NCI-H446 treated with DMSO at 0.1 percent for 48 hours (cell line): ENCODE measurements at regions not wholly inside any gene's neighbourhood (a gene's known extent, or its start where the extent isn't known, plus 50 kb on each side); places are given as distances from the start of the nearest gene placed in this dataset.
"Not testable (repeated sequence)": the region's sequence is repeated elsewhere in the genome, so short reads cannot be mapped to it uniquely, and the experiment has no call there.

ENCODE experiments used
- DNase-seq: peaks from one replicate; lab custom pipeline; 2025; lab: John Stamatoyannopoulos, UW

DNA sequence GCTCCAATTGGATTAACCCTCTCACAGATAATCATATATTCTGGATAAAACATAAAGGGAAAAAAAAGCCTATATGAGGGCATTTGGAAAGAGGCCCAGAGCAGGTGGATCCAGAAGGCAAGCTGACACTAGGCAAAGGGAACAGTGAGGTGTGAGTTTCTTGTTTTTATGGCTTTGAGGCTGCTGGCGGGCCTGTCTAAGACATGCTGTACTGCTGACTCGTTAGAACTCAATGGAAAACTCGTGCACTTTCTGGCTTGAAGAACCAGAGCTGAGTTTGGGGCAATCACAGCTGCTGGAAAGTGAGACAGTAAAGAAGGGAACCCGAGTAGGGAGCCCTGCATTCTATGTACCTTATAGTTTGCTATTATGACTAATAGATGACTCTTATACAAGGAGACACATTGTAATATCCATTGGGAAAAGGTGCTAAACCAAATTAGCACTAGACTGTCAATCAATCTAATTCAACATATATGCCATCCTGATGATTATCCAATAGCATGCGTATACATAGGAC lies 637.1 kb downstream of the GATA3 start:
- no peak for DNase-seq

DNA sequence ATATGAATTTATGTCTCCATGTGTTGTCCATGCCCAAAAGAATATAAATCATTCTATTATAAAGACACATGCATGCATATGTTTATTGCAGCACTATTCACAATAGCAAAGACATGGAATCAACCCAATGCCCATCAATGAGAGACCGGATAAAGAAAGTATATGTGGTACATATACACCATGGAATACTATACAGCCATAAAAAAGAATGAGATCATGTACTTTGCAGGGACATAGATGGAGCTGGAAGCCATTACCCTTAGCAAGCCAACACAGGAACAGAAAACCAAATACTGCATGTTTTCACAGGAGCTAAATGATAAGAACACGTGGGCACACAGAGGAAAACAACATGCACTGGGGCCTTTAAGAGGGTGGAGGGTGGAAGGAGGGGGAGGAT lies 639.1 kb downstream of the GATA3 start:
- DNase-seq = not testable (repeated sequence)

DNA sequence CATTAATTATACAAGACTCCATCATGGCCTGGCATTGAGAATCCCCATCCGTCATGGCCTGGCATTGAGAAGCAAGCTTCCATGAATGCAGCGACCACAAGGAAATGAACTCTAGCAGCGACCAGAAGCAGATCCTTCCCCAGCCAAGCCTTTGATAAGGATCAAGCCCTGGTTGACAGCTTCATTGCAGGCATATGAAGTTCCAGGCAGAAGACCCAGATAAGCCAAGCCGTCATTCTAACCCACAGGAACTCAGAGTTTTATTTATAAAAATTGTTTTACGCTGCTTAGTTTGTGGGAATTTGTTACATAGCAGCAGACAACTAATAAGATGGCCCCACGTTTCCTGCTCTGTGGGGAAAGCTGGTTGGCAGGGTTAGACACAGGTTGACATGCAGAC lies 642.3 kb downstream of the GATA3 start:
- no peak for DNase-seq

DNA sequence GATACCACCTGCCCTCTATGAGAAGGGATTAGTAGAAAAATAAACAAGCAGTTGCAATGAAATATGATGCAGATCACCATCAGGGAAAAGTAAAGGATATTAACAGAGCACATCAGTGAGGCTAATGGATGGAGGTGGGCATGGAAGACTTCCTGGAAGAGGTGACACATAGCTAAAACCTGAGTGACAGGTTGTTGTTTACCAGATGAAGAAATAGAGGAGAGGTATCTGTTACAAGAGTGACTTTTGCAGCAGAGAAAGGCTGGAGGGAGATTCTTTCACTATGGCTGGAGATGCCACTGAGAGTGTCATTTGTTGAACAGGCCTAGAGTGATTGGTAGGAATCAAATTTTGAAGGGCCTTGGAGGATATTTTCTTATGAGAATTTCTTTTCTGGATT lies 646.2 kb downstream of the GATA3 start:
- DNase-seq = no peak

DNA sequence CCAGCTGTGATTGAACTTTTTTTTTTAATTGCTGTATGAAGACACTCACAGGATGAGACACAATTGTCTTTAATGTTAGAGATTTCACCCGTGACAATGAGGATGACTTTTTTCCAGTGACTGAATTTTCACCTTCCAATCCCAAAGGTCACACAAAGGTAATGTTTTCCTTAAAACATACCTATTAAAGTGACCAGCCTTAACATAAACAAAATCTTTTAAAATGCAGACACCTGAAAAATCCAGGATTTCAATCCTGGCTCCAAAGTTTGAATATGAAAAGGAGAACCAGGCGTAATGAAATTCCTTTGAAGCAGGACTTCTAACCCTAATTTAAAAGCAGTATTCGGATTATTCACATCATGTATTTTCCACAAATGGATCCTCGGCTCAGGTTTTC lies 647.7 kb downstream of the GATA3 start:
- DNase-seq = no peak

DNA sequence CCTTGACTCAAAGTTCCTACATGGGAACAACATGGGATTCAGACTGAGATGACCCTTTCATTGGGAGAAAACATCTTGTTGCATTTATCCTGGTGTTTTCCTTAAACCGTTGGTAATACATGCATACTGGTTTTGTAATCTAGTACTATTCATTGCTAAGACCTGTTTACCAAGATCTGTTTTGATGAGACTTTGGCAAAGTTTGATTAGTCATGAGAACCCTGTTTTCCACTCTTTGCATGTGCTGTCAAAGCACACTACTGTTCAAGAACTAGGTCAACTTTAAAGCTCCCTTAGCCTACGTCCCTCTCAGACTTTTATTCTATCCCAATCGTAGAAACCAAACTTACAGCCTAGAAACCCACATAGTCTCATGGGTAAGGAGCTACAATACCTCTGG lies 650.9 kb downstream of the GATA3 start:
- no peak for DNase-seq

DNA sequence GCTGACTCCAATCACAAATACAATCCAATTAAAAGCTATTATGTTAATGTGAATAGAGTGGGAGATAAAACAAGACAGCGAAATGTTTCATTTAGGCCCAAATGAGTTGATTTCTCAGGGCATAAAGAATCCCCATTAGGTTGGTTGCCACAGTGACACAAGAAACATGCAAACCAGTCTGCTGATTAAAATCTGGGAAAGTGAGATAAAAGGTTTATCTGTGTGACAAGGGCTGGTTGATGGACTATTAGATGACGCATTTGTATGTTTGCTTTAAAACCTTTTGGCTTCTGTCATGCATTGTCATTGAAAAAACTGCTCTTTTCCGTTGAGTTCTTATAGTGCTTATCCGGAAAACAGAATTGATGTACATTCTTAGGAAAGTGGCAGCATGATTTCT lies 658.2 kb downstream of the GATA3 start:
- no peak for DNase-seq

DNA sequence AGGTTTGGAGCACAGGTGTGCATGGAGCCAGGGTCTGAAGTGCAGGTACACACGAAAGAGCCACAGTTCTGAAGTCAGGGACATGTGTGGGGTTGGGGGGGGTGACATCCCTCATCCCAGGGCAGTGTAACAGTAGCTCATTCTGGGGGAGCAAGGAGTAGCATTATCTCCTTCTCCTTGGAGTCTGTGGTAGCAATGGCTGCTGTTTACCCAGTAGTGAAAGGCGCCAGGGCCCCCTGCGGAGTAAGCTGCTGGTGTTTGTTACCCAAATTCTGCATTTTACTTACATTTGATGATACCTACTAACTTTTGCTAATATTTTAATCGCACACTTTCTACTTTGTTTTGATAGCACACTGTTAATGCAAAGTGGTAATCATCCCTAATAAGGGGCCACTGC lies 665.5 kb downstream of the GATA3 start:
- no peak for DNase-seq

DNA sequence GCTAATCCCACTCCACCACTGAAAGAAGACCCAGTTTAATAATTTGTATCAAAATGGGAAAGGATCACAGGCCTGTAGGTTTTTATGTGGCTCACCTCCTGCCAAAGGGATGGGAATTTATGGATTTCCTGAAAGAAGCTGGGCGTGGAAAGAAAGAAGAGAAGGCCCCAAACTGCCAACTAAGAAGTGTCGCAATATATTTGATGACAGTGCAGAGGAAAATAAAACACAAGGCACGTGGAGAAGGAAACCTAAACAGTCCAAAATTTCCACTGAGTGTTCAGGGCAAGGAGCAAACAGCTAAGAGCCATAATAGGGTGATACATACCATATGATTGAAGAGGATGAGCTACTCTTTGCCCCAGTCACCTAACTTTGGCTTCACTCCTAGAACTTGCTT lies 667.2 kb downstream of the GATA3 start:
- no peak for DNase-seq

DNA sequence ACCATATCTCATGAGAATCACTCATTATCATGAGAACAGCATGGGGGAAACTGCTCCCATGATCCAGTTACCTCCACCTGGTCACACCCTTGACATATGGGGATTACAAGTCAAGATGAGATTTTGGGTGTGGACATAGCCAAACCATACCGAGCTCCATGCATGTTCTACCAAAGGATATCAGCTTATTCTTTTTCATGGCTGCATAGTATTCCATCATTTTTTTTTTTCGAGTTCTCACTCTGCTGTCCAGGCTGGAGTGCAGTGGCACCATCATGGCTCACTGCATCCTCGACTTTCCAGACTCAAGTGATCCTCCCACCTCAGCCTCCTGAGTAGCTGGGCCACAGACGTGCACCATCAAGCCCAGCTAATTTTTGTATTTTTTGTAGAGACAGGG lies 668.3 kb downstream of the GATA3 start:
- no peak for DNase-seq

DNA sequence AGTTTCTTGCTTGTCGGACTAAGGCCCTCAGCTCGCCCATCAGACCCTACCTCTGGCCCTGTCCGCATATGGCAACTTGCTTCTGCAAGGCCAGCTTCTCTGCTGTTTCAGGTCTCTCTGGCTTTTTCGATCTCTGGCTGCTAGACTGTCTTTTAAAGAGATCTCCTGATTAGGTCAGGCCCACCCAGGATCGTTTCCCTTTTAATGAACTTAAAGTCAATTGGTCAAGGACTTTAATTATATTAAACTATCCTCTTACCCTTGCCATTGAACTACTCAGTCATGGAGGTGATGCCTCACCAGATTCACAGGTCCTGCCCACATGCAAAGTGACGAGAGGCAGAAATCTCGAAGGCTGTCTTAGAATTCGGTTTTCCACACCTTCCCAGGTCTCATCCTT lies 670.9 kb downstream of the GATA3 start:
- no peak for DNase-seq

DNA sequence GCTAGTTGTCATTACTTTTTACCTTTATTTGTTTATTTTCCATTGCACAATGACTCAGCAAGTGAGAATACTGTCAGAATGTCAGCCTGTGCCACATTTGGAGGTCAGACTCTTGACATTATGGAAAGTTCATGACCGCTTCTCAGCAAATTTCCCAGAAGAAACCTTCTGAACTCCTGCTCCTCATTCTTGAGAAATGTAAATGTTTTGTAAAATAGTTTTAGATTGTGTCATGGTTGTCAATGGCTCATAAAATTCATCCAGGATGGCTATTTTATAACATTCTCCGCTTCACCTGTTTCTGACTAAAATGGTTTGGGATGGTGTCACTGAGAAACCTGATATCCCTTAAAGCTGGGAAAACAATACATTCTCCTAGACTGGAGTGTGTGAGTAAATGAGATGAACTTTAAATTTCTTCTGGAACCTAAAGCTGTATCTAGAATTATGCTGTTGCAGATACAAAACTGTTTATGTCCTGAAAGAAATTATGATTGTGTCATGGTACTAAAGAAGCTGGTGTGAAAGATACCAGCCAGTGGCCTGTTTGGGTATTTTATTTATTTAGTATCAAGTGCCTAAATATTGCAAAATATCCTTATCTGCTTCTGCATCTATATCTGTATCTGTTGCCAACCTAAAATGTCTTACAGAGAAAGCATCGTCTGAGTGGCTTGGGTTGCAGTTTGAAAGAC lies 671.7 kb downstream of the GATA3 start:
- no peak for DNase-seq

DNA sequence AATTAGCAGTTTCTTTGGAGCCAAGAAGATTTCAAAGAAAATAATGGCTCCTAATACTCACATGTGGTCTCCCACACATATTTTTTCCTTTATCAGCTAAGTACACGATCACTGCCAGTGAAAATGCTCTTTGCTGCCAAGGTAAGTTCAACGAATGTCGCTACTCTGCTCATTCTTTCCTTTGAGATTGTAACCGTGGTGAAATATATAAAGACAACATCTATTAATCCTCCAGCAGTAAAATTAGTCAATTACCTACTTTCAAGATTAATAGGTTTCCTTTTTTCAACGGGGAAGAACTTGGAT lies 672.2 kb downstream of the GATA3 start:
- no peak for DNase-seq

DNA sequence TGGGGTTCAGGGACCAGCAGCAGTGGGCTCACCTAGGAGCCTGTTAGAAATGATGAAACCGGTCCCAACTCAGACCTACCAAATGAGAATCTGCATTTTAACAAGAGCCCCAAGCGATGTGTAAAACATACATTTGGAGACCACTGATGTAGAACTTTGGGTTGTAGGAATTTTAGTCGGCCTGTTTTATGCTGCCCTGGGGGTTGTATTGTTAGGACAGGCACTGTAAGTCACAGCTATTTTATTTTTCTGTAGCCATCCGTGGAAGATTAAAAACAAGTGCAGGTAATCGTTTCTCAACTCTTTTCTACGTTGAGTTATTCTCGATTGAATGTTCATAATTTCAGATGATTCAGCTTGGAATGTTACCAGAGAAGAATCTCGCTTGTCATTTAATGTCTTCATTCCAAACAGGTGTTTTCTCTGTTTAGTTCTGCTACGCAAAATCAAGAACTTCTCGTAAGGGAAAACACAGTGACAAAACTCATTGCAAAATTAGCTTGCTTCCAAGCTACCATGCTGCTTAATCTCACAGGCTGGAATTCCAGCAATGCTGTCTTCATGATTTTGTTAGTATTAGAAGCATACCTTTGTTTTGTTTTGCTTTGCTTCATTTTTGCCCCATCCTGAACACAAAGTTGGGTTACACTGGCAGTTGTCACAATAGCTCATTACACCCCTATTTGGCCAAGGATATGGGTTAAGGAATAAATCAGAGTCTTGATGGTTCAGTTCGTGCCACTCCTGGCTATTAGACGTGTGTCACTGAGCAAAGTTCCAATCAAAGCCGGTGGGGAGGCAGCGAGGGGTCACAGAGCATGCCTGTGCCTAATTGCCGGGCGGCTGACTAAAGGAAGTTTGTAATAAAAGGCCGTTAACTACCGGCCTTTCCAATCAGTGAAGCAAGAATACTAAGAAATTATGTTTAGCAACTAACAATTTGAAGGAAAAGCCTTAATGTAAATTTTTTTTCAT lies 676.9 kb downstream of the GATA3 start:
- DNase-seq = no peak

DNA sequence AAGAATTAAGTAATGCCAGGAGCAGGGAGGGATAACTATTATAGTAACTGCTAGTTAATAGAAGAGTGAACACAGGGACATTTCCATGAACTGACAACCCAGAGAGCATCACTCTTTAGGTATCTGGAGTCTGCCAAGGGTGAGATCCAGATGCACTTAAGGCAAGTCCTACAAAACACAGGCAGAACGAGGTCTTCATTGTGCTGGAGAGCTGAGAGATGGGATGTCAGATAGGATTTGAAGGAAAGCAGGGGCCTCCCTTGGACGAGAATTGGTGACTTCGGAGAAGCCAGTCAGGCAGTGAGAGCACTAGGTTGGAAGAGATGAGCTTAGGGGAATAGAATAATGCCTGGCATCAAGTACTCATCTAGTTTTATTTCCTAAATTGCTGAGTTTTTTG lies 684.5 kb downstream of the GATA3 start:
- no peak for DNase-seq

DNA sequence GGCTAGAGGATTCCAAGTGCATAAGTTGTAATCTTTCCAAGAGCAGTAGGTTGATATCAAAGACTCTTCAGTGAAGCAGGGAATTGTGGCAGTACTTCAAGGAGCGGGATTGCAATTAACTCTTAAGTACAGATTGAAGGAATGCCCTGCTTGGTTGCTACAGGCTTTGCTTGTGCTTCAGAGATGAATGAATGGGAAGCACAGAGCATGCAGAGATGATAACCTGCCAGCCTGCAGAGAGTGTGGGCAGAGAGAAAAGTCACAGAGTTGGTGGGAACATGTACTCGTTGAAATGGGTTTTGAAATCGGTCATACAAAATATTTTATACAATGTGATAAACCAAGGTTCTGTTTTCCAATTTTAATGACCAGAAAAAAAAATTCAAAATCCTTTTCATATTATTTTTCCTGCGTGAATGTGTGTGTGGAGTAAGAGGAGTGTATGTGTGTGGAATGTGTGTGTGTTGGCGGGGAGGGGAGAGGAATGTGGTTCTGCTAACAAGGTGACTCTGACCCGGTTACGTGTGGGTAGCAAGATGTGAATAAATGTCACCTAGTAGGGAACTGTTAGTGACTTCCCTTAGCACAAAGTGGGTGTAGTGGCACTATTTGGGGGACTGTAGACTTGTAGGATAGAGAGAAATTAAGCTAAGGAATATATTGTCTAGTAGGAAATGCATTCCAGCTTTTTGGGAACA lies 697.8 kb downstream of the GATA3 start:
- DNase-seq = no peak

DNA sequence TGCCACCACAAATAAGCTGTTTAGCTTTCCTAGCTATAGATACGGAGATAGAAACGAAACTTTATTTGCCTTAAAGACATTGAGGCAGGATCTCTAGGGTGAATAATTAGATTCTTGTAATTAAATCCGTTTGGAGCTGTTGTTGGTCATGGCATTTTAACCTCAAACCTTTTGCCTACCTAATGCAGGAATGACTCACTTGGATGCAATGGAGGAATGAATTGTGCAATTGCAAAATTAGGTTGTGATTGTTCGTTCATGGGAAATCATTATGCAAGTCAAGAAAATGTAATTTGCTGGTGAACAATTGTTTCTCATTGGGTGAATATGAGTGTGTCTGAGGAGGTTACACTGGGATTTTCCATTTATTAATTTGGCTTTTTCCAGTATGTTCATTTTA lies 703.5 kb downstream of the GATA3 start:
- no peak for DNase-seq

DNA sequence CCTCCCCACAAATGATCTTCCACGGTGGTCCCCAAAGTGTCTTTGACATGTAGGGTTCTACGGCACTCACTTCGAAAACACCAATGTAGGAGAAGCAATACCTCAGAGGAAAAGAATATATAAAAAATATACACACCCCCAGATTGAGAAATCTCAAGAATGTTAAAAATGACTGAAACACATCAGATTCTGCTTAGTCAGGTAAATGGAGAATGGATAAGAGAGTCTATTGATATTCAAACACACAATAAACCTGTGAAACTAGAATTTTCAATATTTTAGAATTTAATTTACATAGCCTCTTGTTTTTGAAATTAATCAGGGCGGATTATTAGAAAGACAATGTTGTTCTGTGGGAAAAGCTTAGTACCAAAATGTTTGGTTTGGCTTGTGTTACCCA lies 712.4 kb downstream of the GATA3 start:
- no peak for DNase-seq

DNA sequence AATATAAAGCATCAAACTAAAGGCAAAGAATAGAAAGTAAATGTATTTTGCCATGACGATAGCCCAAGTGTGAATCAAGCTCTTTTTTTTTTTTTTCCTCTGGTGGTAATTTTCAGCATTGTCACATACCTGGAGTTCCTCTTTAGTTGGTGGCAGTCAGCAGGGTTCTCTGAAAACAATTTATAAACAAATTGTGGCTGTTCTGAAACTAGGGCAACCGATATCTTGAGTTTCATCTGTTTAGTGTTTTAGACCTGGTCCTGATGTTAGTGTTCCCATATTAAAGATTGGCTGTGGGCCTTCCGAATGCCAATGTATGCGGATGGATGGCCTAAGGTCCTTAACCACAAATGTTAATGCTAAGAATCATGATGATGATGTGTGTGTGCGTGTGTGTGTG lies 713.1 kb downstream of the GATA3 start:
- DNase-seq = no peak

DNA sequence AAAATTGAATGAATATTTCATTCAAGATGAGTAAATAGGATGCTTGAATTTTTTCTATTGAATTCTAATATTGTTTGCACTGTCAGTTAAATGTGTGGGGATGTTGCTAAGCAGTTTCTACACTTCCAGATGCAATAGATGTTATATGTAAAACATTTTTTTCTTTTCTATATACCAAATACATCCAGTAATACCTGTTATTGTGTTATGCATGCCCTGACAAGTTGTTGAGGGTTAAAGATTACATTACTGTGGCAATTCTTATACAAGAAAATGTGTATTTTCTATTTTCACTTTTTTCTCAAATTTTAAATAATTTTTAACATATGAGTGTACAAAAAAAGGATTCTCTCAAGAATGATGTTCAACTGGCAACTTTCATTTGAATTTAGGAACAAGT lies 713.9 kb downstream of the GATA3 start:
- DNase-seq = no peak

DNA sequence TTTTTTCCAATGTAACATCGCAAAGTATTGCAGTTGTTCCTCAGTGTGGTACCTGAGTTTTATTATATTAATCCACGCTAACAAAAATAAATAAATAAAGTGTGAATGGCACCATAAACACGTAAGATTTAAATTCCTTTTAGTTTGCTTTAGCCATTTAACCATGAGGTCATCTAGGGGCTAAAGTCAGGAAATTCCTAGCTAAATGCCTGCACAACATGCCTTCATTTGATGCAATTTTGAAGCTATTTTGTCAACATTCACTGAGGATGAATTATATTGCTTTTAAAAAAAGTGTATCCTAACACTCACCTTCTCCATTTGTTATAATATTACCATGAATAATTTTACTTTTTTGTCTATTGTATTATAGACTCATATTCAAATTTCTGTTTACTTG lies 714.4 kb downstream of the GATA3 start:
- no peak for DNase-seq

DNA sequence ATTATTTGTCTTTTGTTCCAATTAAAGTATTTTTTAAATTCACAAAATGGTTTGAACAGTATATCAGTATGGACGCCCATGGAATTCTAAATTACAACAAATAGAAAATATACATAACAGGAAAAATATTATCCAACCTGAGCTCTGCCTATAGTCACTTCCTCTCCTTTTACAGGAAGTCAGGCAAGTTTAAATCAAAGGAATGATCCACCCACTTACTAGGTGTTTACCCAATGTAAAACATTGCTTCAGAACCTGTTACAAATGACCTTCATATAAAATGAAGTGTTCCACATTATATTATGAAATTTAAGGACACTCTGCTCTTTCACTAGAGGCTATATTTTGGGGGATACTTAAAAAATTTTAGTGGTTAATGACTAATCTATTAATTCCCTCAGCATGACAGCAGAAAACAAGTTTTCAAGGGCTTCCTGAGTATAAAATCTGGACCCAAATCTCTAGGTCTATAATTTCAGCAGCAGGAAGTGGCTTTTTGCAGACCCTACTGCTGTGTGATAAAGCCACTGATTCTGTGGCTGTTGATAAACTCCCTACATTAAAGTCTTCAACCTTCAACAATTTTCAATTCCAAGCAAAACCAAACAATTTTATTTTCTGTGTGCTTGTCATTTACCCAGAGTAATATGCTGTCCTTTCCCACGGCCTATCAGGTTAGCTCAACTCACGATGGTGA lies 722.6 kb downstream of the GATA3 start:
- no peak for DNase-seq
